HepG2 (cell line): ENCODE measurements at regions not wholly inside any gene's neighbourhood (a gene's known extent, or its start where the extent isn't known, plus 50 kb on each side); places are given as distances from the start of the nearest gene placed in this dataset.

Source experiments
- ATAC-seq: fragments of 200-7000 bp; cut with Tn5 transposase; 3 replicates; pipeline ENCODE4 v1.9.1; 2020; ENCODE audit warnings: mild to moderate bottlenecking, moderate library complexity
- BruUV-seq: library from RNA; stranded (reverse); fragments of 400-500 nt; replicated peaks from 2 replicates; lab custom pipeline; 2021; lab: Mats Ljungman, UMichigan
- CTCF ChIA-PET: fragments of 300-600 bp; formaldehyde crosslinking; extraction: SDS; loops from one replicate; lab custom pipeline; 2021; ENCODE audit warnings: low total read pairs, inconsistent platforms, low intra/inter-chr PET ratio; lab: Yijun Ruan, JAX
- POLR2A ChIA-PET: fragments of 350-600 bp; sonication (Branson Sonifier 250); formaldehyde crosslinking; loops from one replicate; lab custom pipeline; 2020; ENCODE audit warnings: antibody characterized with exemption, inconsistent platforms; lab: Yijun Ruan, JAX
- DNase-seq: peaks from one replicate; pipeline ENCODE4 v3.0.0-alpha.2; 2015; ENCODE audit warnings: low spot score
- FAIRE-seq: peaks from 3 replicates; lab custom pipeline; 2011; peaks lifted over from hg19 to GRCh38; lab: Jason Lieb, UNC
- H2AFZ ChIP-seq: one replicate; pipeline ENCODE4 v1.6.1; 2011; ENCODE audit warnings: low read length, inconsistent platforms
- H3K27ac ChIP-seq: fragments of 300-600 bp; 3 replicates; pipeline ENCODE4 v1.8.0; 2011; ENCODE audit warnings: mixed run types, mild to moderate bottlenecking, mixed read lengths, low read length, inconsistent platforms; ENCODE audit not compliant: insufficient read depth; ENCODE audit errors: extremely low read length
- H3K27me3 ChIP-seq, 2 experiments: fragments of 200-600 bp in 1 of 2; 2 replicates in 1 of 2; 3 replicates in 1 of 2; pipeline versions ENCODE4 v1.6.0 to v1.8.0; 2011; ENCODE audit warnings: low read length in 2 of 2, mild to moderate bottlenecking in 2 of 2, moderate library complexity in 2 of 2, inconsistent platforms in 1 of 2; ENCODE audit not compliant: insufficient read depth in 2 of 2, control insufficient read depth in 1 of 2
- H3K36me3 ChIP-seq, 2 experiments: fragments of 200-600 bp in 1 of 2; replicated peaks in 1 of 2; 2 replicates in 1 of 2; 3 replicates in 1 of 2; pipeline versions ENCODE4 v1.5.1 to v1.8.0; 2011; ENCODE audit warnings: low read length in 2 of 2, inconsistent platforms in 1 of 2; ENCODE audit not compliant: insufficient read depth in 2 of 2, control insufficient read depth in 1 of 2
- H3K4me1 ChIP-seq: 2 replicates; pipeline ENCODE4 v1.5.1; 2012; ENCODE audit warnings: low read length, inconsistent platforms; ENCODE audit not compliant: insufficient read depth
- H3K4me2 ChIP-seq: 2 replicates; pipeline ENCODE4 v1.6.0; 2011; ENCODE audit warnings: low read depth, low read length, inconsistent platforms
- H3K4me3 ChIP-seq, 3 experiments: fragments of 200-600 bp in 1 of 3; sonication (generic), shearing (Covaris generic) in 1 of 3; replicated peaks in 1 of 3; 2 replicates each; pipeline ENCODE4 v1.5.1; 2011 to 2016; ENCODE audit warnings: low read length in 3 of 3, inconsistent platforms in 2 of 3, low read depth in 2 of 3, mild to moderate bottlenecking in 2 of 3, control low read depth in 1 of 3, mixed read lengths in 1 of 3; ENCODE audit not compliant: insufficient read depth in 1 of 3
- H3K79me2 ChIP-seq: one replicate; pipeline ENCODE4 v1.6.1; 2011; ENCODE audit warnings: low read length, inconsistent platforms; ENCODE audit not compliant: insufficient read depth
- H3K9ac ChIP-seq: 2 replicates; pipeline ENCODE4 v1.6.0; 2011; ENCODE audit warnings: mild to moderate bottlenecking, low read depth, low read length, inconsistent platforms; ENCODE audit not compliant: insufficient read depth
- H3K9me3 ChIP-seq: 2 replicates; pipeline ENCODE4 v1.5.1; 2012; ENCODE audit warnings: mild to moderate bottlenecking, low read length
- H4K20me1 ChIP-seq: 2 replicates; pipeline ENCODE4 v1.6.0; 2011; ENCODE audit warnings: inconsistent platforms, mild to moderate bottlenecking, low read length, moderate library complexity; ENCODE audit not compliant: insufficient read depth
- ATF5 ChIP-seq: sonication (generic); formaldehyde crosslinking; IDR thresholded peaks from 2 replicates; pipeline ENCODE4 v1.4.0; 2020; ENCODE audit warnings: mild to moderate bottlenecking, low read depth, missing genetic modification reagents
- ATF7-NPFF ChIP-seq: sonication (generic); formaldehyde crosslinking; IDR thresholded peaks from 2 replicates; pipeline ENCODE4 v1.8.1; 2023; ENCODE audit warnings: mild to moderate bottlenecking, low read depth, missing genetic modification reagents, moderate library complexity
- CEBPB ChIP-seq: IDR thresholded peaks from 2 replicates; pipeline ENCODE4 v1.6.1; 2011; ENCODE audit warnings: low read depth, low read length, improper control_type of control experiment, borderline replicate concordance
- MIXL1 ChIP-seq: IDR thresholded peaks from 2 replicates; pipeline ENCODE4 v1.6.1; 2016
- MYC ChIP-seq: sonication (generic); formaldehyde crosslinking; IDR thresholded peaks from 2 replicates; pipeline ENCODE4 v1.9.0; 2021; ENCODE audit warnings: missing genetic modification reagents, borderline replicate concordance
- PCBP1 ChIP-seq: fragments of 200-400 bp; formaldehyde crosslinking; IDR thresholded peaks from 2 replicates; pipeline ENCODE4 v1.6.1; 2017; ENCODE audit warnings: mild to moderate bottlenecking, low read depth, low read length, borderline replicate concordance
- PHF20 ChIP-seq: sonication (generic); formaldehyde crosslinking; IDR thresholded peaks from 2 replicates; pipeline ENCODE4 v1.5.0; 2020; ENCODE audit warnings: mild to moderate bottlenecking, missing genetic modification reagents
- PRMT3 ChIP-seq: sonication (generic); formaldehyde crosslinking; IDR thresholded peaks from 2 replicates; pipeline ENCODE4 v1.8.1; 2022; ENCODE audit warnings: low read depth, mild to moderate bottlenecking, moderate library complexity, missing genetic modification reagents, borderline replicate concordance
- SP5 ChIP-seq: IDR thresholded peaks from 2 replicates; pipeline ENCODE4 v1.6.1; 2016; ENCODE audit warnings: low read depth, borderline replicate concordance
- TFDP2 ChIP-seq: sonication (generic); formaldehyde crosslinking; IDR thresholded peaks from 2 replicates; pipeline ENCODE4 v1.4.0; 2020; ENCODE audit warnings: missing genetic modification reagents
- ZBTB34 ChIP-seq: sonication (generic); formaldehyde crosslinking; IDR thresholded peaks from 2 replicates; pipeline ENCODE4 v1.8.0; 2022; ENCODE audit warnings: mild to moderate bottlenecking, missing genetic modification reagents
- ZFYVE20 ChIP-seq: sonication (generic); formaldehyde crosslinking; IDR thresholded peaks from 2 replicates; pipeline ENCODE4 v1.8.0; 2023; ENCODE audit warnings: low read depth, mild to moderate bottlenecking, moderate library complexity, missing genetic modification reagents, borderline replicate concordance
- ZKSCAN8 ChIP-seq: IDR thresholded peaks from 2 replicates; pipeline ENCODE4 v1.6.1; 2016; ENCODE audit warnings: borderline replicate concordance, missing genetic modification reagents, missing compliant biosample characterization
- ZNF34 ChIP-seq: sonication (generic); formaldehyde crosslinking; IDR thresholded peaks from 2 replicates; pipeline ENCODE4 v1.4.0; 2020; ENCODE audit warnings: mild to moderate bottlenecking, missing genetic modification reagents, borderline replicate concordance
- ZNF7 ChIP-seq: IDR thresholded peaks from 2 replicates; pipeline ENCODE4 v1.6.1; 2016; ENCODE audit warnings: missing biosample characterization, missing genetic modification reagents
- ZNF737 ChIP-seq: sonication (generic); formaldehyde crosslinking; IDR thresholded peaks from 2 replicates; pipeline ENCODE4 v1.5.0; 2020; ENCODE audit warnings: missing genetic modification reagents, mild to moderate bottlenecking, borderline replicate concordance
- WGBS: methylation state at CpG from one replicate; pipeline ENCODE4 v1.1.6; 2017; ENCODE audit warnings: low lambda C conversion rate; 5-methylcytosine and 5-hydroxymethylcytosine counted together
- in situ Hi-C: cut with HindIII; loops from 2 replicates; pipeline ENCODE4 v1.10.0; 2017; ENCODE audit warnings: low pct_unique_long_range_greater_than_20kb; ENCODE audit not compliant: extremely low pct_ligation_motif_present
- intact Hi-C: fragments of 100-400 bp; cut with micrococcal nuclease; formaldehyde crosslinking; loops from one replicate; pipeline ENCODE4 v1.10.0; 2022; ENCODE audit not compliant: unreplicated experiment

- Histone ChIP-seq H3K4me3 (no peak overlapping the region), H3K27ac (no peak overlapping the region), H3K27me3 (no peaks in the 10 kb centered on the region), H3K9ac (no peak overlapping the region), H3K4me1 (no peaks in the 10 kb centered on the region), H3K4me2 (no peak overlapping the region), H3K9me3 (peaks cover 6% of the 10 kb centered on the region; the same call in 1 of the 2 replicates), H4K20me1 (no peaks in the 10 kb centered on the region), H3K36me3 (no peaks in the 10 kb centered on the region), H2AFZ (no peak overlapping the region), H3K79me2 (no peaks in the 10 kb centered on the region)
- TF ChIP-seq PCBP1 = no peak
- no peak for TF ChIP-seq ZBTB34
- TF ChIP-seq ZFYVE20 (CRISPR knock-in tag) = no peak
- no peak for TF ChIP-seq SP5 (CRISPR knock-in tag)
- in situ Hi-C loops = no loop called here
- DNase-seq = no peak
- WGBS = 43% methylated on average over 4 of the region's 4 CpGs
- CTCF ChIA-PET = no interaction called here
- no peak for FAIRE-seq
- POLR2A ChIA-PET = no interaction called here
- no TSS peak for BruUV-seq
- no peak for ATAC-seq
- intact Hi-C loops = no loop called here
Measured at GRCh38 chr5:40381016-40381415, 298.7 kb upstream of the PTGER4 start.

GRCh38 chr5:40378396-40379177, 301.1 kb upstream of the PTGER4 start:
- Histone ChIP-seq H4K20me1 (no peaks in the 10 kb centered on the region), H3K36me3 (no peaks in the 10 kb centered on the region), H3K27me3 (no peaks in the 10 kb centered on the region), H3K4me1 (no peaks in the 10 kb centered on the region), H3K9ac (no peak overlapping the region), H3K4me3 (no peak overlapping the region), H3K79me2 (no peaks in the 10 kb centered on the region), H3K9me3 (peaks cover 6% of the 10 kb centered on the region; the same call in 1 of the 2 replicates), H3K4me2 (no peak overlapping the region), H3K27ac (no peak overlapping the region), H2AFZ (no peak overlapping the region)
- ATAC-seq = no peak
- CTCF ChIA-PET = no interaction called here
- WGBS = 25% methylated on average over 6 of the region's 6 CpGs
- in situ Hi-C loops (no loop called here), intact Hi-C loops (no loop called here)
- no TSS peak for BruUV-seq
- no peak for DNase-seq
- no peak for FAIRE-seq
- POLR2A ChIA-PET = no interaction called here
- TF ChIP-seq ATF5 (CRISPR knock-in tag) (no peak), ZNF7 (no peak), ATF7-NPFF (CRISPR knock-in tag) (no peak), ZNF34 (CRISPR knock-in tag) (no peak), TFDP2 (CRISPR knock-in tag) (no peak), MIXL1 (no peak), PRMT3 (CRISPR knock-in tag) (no peak), CEBPB (no peak), PHF20 (CRISPR knock-in tag) (no peak), ZNF737 (CRISPR knock-in tag) (no peak), ZKSCAN8 (CRISPR knock-in tag) (no peak), MYC (CRISPR knock-in tag) (no peak)
